IMR-90 (cell line): ENCODE measurements at regions not wholly inside any gene's neighbourhood (a gene's known extent, or its start where the extent isn't known, plus 50 kb on each side); places are given as distances from the start of the nearest gene placed in this dataset.

Source experiments
- ATAC-seq: fragments of 200-7000 bp; cut with Tn5 transposase; 2 replicates; pipeline ENCODE4 v1.9.1; 2020; ENCODE audit warnings: low read depth, mild to moderate bottlenecking, moderate library complexity
- BruUV-seq: library from RNA; stranded (reverse); fragments of 400-500 nt; replicated peaks from 2 replicates; lab custom pipeline; 2021; lab: Mats Ljungman, UMichigan
- CTCF ChIA-PET: fragments of 300-600 bp; formaldehyde crosslinking; extraction: SDS; loops from one replicate; lab custom pipeline; 2021; ENCODE audit warnings: antibody characterized with exemption; lab: Yijun Ruan, JAX
- POLR2A ChIA-PET: fragments of 300-600 bp; sonication (Branson Sonifier 250); formaldehyde crosslinking; loops from one replicate; lab custom pipeline; 2022; ENCODE audit warnings: antibody characterized with exemption; ENCODE audit not compliant: unreplicated experiment; lab: Charles Lee
- DNase-seq: peaks from one replicate; pipeline ENCODE4 v3.0.0; 2013
- H2AFZ ChIP-seq: replicated peaks from 2 replicates; pipeline ENCODE3; 2013; ENCODE audit warnings: low read length, mild to moderate bottlenecking; ENCODE audit not compliant: poor library complexity
- H2AK5ac ChIP-seq: 2 replicates; pipeline ENCODE4 v1.6.1; 2013; ENCODE audit warnings: low read depth, low read length, inconsistent platforms
- H2AK9ac ChIP-seq: replicated peaks from 2 replicates; pipeline ENCODE3; 2013; ENCODE audit warnings: mild to moderate bottlenecking, low read depth, low read length, moderate library complexity; ENCODE audit not compliant: poor library complexity
- H2BK120ac ChIP-seq: 2 replicates; pipeline ENCODE4 v1.6.1; 2013; ENCODE audit warnings: low read depth, low read length, inconsistent platforms
- H2BK15ac ChIP-seq: 3 replicates; pipeline ENCODE4 v1.6.1; 2013; ENCODE audit warnings: low read depth, low read length, inconsistent platforms
- H2BK20ac ChIP-seq: 2 replicates; pipeline ENCODE4 v1.6.1; 2013; ENCODE audit warnings: low read depth, mild to moderate bottlenecking, inconsistent platforms, low read length, moderate library complexity
- H2BK5ac ChIP-seq: 2 replicates; pipeline ENCODE4 v1.6.1; 2013; ENCODE audit warnings: mild to moderate bottlenecking, low read depth, low read length, inconsistent platforms; ENCODE audit not compliant: poor library complexity, severe bottlenecking
- H3K14ac ChIP-seq: replicated peaks from 2 replicates; pipeline ENCODE4 v1.6.1; 2013; ENCODE audit warnings: low read depth, low read length, inconsistent platforms
- H3K18ac ChIP-seq: 2 replicates; pipeline ENCODE4 v1.6.1; 2013; ENCODE audit warnings: low read depth, low read length, control low read depth
- H3K23ac ChIP-seq: 2 replicates; pipeline ENCODE4 v1.6.1; 2013; ENCODE audit warnings: low read depth, low read length, inconsistent platforms
- H3K27ac ChIP-seq: 2 replicates; pipeline ENCODE4 v1.5.1; 2013; ENCODE audit warnings: mild to moderate bottlenecking, control low read depth, low read length; ENCODE audit not compliant: insufficient read depth
- H3K27me3 ChIP-seq: 2 replicates; pipeline ENCODE4 v1.6.1; 2013; ENCODE audit warnings: low read length; ENCODE audit not compliant: control insufficient read depth, insufficient read depth
- H3K36me3 ChIP-seq: 2 replicates; pipeline ENCODE4 v1.6.1; 2013; ENCODE audit warnings: low read length, mixed read lengths; ENCODE audit not compliant: control insufficient read depth, insufficient read depth
- H3K4ac ChIP-seq: 2 replicates; pipeline ENCODE4 v1.6.1; 2013; ENCODE audit warnings: low read depth, low read length, inconsistent platforms
- H3K4me1 ChIP-seq: 2 replicates; pipeline ENCODE4 v1.6.1; 2013; ENCODE audit warnings: low read length, mixed read lengths; ENCODE audit not compliant: control insufficient read depth, insufficient read depth
- H3K4me2 ChIP-seq: 2 replicates; pipeline ENCODE4 v1.6.1; 2013; ENCODE audit warnings: low read depth, mild to moderate bottlenecking, control low read depth, low read length, moderate library complexity
- H3K4me3 ChIP-seq: 2 replicates; pipeline ENCODE4 v1.5.1; 2013; ENCODE audit warnings: low read depth, mild to moderate bottlenecking, control low read depth, low read length, moderate library complexity; ENCODE audit not compliant: insufficient read depth
- H3K56ac ChIP-seq: 2 replicates; pipeline ENCODE4 v1.6.1; 2013; ENCODE audit warnings: low read length, inconsistent platforms; ENCODE audit not compliant: insufficient read depth; ENCODE audit errors: extremely low read depth
- H3K79me1 ChIP-seq, 2 experiments: 2 replicates each; pipeline ENCODE4 v1.6.1; 2013; ENCODE audit warnings: low read length in 2 of 2, inconsistent platforms in 1 of 2, low read depth in 1 of 2
- H3K9ac ChIP-seq: 2 replicates; pipeline ENCODE4 v1.6.1; 2013; ENCODE audit warnings: low read depth, low read length, control low read depth
- H3K9me1 ChIP-seq: 2 replicates; pipeline ENCODE4 v1.6.1; 2013; ENCODE audit warnings: low read length, inconsistent platforms; ENCODE audit not compliant: insufficient read depth
- H3K9me3 ChIP-seq: 2 replicates; pipeline ENCODE4 v1.6.1; 2013; ENCODE audit warnings: low read length; ENCODE audit not compliant: control insufficient read depth, insufficient read depth
- H4K20me1 ChIP-seq: 2 replicates; pipeline ENCODE4 v1.6.1; 2013; ENCODE audit warnings: low read length, inconsistent platforms; ENCODE audit not compliant: insufficient read depth
- H4K5ac ChIP-seq: 2 replicates; pipeline ENCODE4 v1.6.1; 2013; ENCODE audit warnings: mild to moderate bottlenecking, low read depth, low read length, control low read depth
- H4K8ac ChIP-seq, 2 experiments: 2 replicates each; pipeline ENCODE4 v1.6.1; 2013; ENCODE audit warnings: low read depth in 2 of 2, low read length in 2 of 2, control low read depth in 1 of 2, inconsistent platforms in 1 of 2
- H4K91ac ChIP-seq: 2 replicates; pipeline ENCODE4 v1.6.1; 2013; ENCODE audit warnings: low read depth, low read length, inconsistent platforms; ENCODE audit not compliant: insufficient read depth
- BHLHE40 ChIP-seq: fragments of 150-350 bp; IDR thresholded peaks from 2 replicates; pipeline ENCODE4 v1.6.1; 2016; ENCODE audit warnings: mild to moderate bottlenecking, low read depth, low read length
- CHD1 ChIP-seq: IDR thresholded peaks from 2 replicates; pipeline ENCODE4 v1.6.1; 2012; ENCODE audit warnings: low read depth, low read length, improper control_type of control experiment
- FOS ChIP-seq: fragments of 150-350 bp; IDR thresholded peaks from 2 replicates; pipeline ENCODE4 v1.6.1; 2016; ENCODE audit warnings: low read depth, low read length
- MAFK ChIP-seq: IDR thresholded peaks from 2 replicates; pipeline ENCODE4 v1.6.1; 2012; ENCODE audit warnings: low read depth, low read length, improper control_type of control experiment
- MAZ ChIP-seq: IDR thresholded peaks from 2 replicates; pipeline ENCODE4 v1.6.1; 2012; ENCODE audit warnings: low read depth, mild to moderate bottlenecking, low read length, improper control_type of control experiment, moderate library complexity, borderline replicate concordance
- MXI1 ChIP-seq: IDR thresholded peaks from 2 replicates; pipeline ENCODE4 v1.6.1; 2012; ENCODE audit warnings: low read depth, mild to moderate bottlenecking, low read length, moderate library complexity, borderline replicate concordance
- NFE2L2 ChIP-seq: fragments of 150-350 bp; IDR thresholded peaks from 2 replicates; pipeline ENCODE4 v1.6.1; 2016; ENCODE audit warnings: low read depth, mild to moderate bottlenecking, low read length
- POLR2A ChIP-seq: IDR thresholded peaks from 2 replicates; pipeline ENCODE4 v1.6.1; 2012; ENCODE audit warnings: mild to moderate bottlenecking, low read depth, low read length
- RAD21 ChIP-seq: IDR thresholded peaks from 2 replicates; pipeline ENCODE4 v1.6.1; 2012; ENCODE audit warnings: low read length, improper control_type of control experiment
- RCOR1 ChIP-seq: IDR thresholded peaks from 2 replicates; pipeline ENCODE4 v1.6.1; 2012; ENCODE audit warnings: mild to moderate bottlenecking, low read length, improper control_type of control experiment; ENCODE audit not compliant: insufficient replicate concordance
- RFX5 ChIP-seq: IDR thresholded peaks from 2 replicates; pipeline ENCODE4 v1.8.0; 2012; ENCODE audit warnings: low read depth, mild to moderate bottlenecking, low read length, moderate library complexity
- SMC3 ChIP-seq: fragments of 150-350 bp; IDR thresholded peaks from 2 replicates; pipeline ENCODE4 v1.6.1; 2016; ENCODE audit warnings: low read depth, mild to moderate bottlenecking, antibody characterized with exemption, low read length, moderate library complexity
- WGBS, 2 experiments: methylation state at CpG; one replicate each; pipeline versions ENCODE4 v1.1.5 to v1.1.7; 2013; ENCODE audit warnings: missing lambda C conversion rate in 2 of 2; ENCODE audit not compliant: insufficient read length in 1 of 2; ENCODE audit errors: extremely low coverage in 2 of 2; 5-methylcytosine and 5-hydroxymethylcytosine counted together
- dilution Hi-C: fragments of 300-500 bp; cut with HindIII; formaldehyde crosslinking; loops from one replicate; pipeline ENCODE4 v1.14.3; 2018; ENCODE audit warnings: low sequenced_read_pairs; ENCODE audit not compliant: unreplicated experiment
- in situ Hi-C: fragments of 300-500 bp; cut with MboI; formaldehyde crosslinking; loops from 3 replicates; pipeline ENCODE4 v1.14.3; 2019; ENCODE audit warnings: low sequenced_read_pairs, inconsistent platforms, mixed read lengths
- intact Hi-C: fragments of 100-400 bp; cut with micrococcal nuclease; formaldehyde crosslinking; loops from 2 replicates; pipeline ENCODE4 v1.10.0; 2022
- TF ChIP-seq, protein P1 (sequence below): fragments of 150-350 bp; IDR thresholded peaks from 2 replicates; pipeline ENCODE4 v1.6.1; 2017; ENCODE audit warnings: mild to moderate bottlenecking, antibody characterized with exemption, low read length, low read depth
- TF ChIP-seq, protein P2 (sequence below): conservative IDR thresholded peaks from 2 replicates; pipeline ENCODE4 v1.5.1; 2012; ENCODE audit warnings: mild to moderate bottlenecking, low read depth, low read length, improper control_type of control experiment

DNA sequence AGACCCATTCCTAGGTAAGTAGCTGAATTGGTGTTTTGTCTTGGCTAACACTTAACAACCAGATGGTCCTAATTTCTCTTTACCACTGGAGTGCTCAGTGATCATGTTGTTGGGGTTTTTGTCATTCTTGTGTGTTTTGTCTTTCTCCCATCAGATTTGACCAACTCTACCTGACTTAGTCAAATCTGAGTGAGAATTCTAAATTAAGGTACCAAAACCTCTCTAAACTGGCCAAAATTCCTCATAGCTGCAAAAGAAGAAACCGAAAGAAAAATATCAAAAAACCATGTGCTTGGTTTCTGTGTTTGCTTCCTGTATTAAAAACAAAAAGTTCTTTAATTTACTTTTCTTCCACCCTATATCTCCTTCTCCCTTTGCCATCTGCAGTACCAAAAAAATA, 350.7 kb upstream of the SPHKAP start:
- Histone ChIP-seq H3K9me3 (peaks cover 5% of the 10 kb centered on the region), H3K4ac (no peak overlapping the region), H3K4me1 (no peaks in the 10 kb centered on the region), H2BK5ac (no peak overlapping the region), H3K18ac (no peak overlapping the region), H3K4me3 (no peak overlapping the region), H3K9ac (no peak overlapping the region), H2BK20ac (no peak overlapping the region), H2AFZ (no peak overlapping the region), H2BK15ac (no peak overlapping the region), H3K56ac (no peak overlapping the region), H4K20me1 (no peaks in the 10 kb centered on the region), H3K14ac (no peak overlapping the region), H3K79me1 (no peaks in the 10 kb centered on the region), H3K4me2 (no peak overlapping the region), H4K91ac (no peak overlapping the region), H3K23ac (no peak overlapping the region), H3K36me3 (no peaks in the 10 kb centered on the region), H3K27ac (no peak overlapping the region), H2AK5ac (no peak overlapping the region), H3K9me1 (no peaks in the 10 kb centered on the region), H2BK120ac (no peak overlapping the region), H4K5ac (no peak overlapping the region), H4K8ac (no peak overlapping the region), H2AK9ac (no peak overlapping the region), H3K27me3 (no peaks in the 10 kb centered on the region)
- WGBS, 2 experiments = no CpG with 5 or more reads among the region's 1 CpG
- DNase-seq (no peak), ATAC-seq (no peak)
- intact Hi-C loops = no loop called here
- in situ Hi-C loops = no loop called here
- CTCF ChIA-PET = no interaction called here
- dilution Hi-C loops = no loop called here
- TF ChIP-seq SMC3 (no peak), RAD21 (no peak), NFE2L2 (no peak), POLR2A (no peak), FOS (no peak), MXI1 (no peak), BHLHE40 (no peak), RCOR1 (no peak), RFX5 (no peak), MAFK (no peak), MAZ (no peak), CHD1 (no peak)
- TF ChIP-seq, protein P1, sequence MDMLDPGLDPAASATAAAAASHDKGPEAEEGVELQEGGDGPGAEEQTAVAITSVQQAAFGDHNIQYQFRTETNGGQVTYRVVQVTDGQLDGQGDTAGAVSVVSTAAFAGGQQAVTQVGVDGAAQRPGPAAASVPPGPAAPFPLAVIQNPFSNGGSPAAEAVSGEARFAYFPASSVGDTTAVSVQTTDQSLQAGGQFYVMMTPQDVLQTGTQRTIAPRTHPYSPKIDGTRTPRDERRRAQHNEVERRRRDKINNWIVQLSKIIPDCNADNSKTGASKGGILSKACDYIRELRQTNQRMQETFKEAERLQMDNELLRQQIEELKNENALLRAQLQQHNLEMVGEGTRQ = no peak
- TF ChIP-seq, protein P2, sequence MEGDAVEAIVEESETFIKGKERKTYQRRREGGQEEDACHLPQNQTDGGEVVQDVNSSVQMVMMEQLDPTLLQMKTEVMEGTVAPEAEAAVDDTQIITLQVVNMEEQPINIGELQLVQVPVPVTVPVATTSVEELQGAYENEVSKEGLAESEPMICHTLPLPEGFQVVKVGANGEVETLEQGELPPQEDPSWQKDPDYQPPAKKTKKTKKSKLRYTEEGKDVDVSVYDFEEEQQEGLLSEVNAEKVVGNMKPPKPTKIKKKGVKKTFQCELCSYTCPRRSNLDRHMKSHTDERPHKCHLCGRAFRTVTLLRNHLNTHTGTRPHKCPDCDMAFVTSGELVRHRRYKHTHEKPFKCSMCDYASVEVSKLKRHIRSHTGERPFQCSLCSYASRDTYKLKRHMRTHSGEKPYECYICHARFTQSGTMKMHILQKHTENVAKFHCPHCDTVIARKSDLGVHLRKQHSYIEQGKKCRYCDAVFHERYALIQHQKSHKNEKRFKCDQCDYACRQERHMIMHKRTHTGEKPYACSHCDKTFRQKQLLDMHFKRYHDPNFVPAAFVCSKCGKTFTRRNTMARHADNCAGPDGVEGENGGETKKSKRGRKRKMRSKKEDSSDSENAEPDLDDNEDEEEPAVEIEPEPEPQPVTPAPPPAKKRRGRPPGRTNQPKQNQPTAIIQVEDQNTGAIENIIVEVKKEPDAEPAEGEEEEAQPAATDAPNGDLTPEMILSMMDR = no peak
- BruUV-seq = no TSS peak
- POLR2A ChIA-PET = no interaction called here
